HepG2 (cell line): ENCODE measurements at regions not wholly inside any gene's neighbourhood (a gene's known extent, or its start where the extent isn't known, plus 50 kb on each side); places are given as distances from the start of the nearest gene placed in this dataset.

ENCODE experiments used
- ATAC-seq: fragments of 200-7000 bp; cut with Tn5 transposase; 3 replicates; pipeline ENCODE4 v1.9.1; 2020; ENCODE audit warnings: mild to moderate bottlenecking, moderate library complexity
- BruUV-seq: library from RNA; stranded (reverse); fragments of 400-500 nt; replicated peaks from 2 replicates; lab custom pipeline; 2021; lab: Mats Ljungman, UMichigan
- CTCF ChIA-PET: fragments of 300-600 bp; formaldehyde crosslinking; extraction: SDS; loops from one replicate; lab custom pipeline; 2021; ENCODE audit warnings: low total read pairs, inconsistent platforms, low intra/inter-chr PET ratio; lab: Yijun Ruan, JAX
- POLR2A ChIA-PET: fragments of 350-600 bp; sonication (Branson Sonifier 250); formaldehyde crosslinking; loops from one replicate; lab custom pipeline; 2020; ENCODE audit warnings: antibody characterized with exemption, inconsistent platforms; lab: Yijun Ruan, JAX
- DNase-seq: peaks from one replicate; pipeline ENCODE4 v3.0.0-alpha.2; 2015; ENCODE audit warnings: low spot score
- FAIRE-seq: peaks from 3 replicates; lab custom pipeline; 2011; peaks lifted over from hg19 to GRCh38; lab: Jason Lieb, UNC
- H2AFZ ChIP-seq: one replicate; pipeline ENCODE4 v1.6.1; 2011; ENCODE audit warnings: low read length, inconsistent platforms
- H3K27ac ChIP-seq: fragments of 300-600 bp; 3 replicates; pipeline ENCODE4 v1.8.0; 2011; ENCODE audit warnings: mixed run types, mild to moderate bottlenecking, mixed read lengths, low read length, inconsistent platforms; ENCODE audit not compliant: insufficient read depth; ENCODE audit errors: extremely low read length
- H3K27me3 ChIP-seq, 2 experiments: fragments of 200-600 bp in 1 of 2; 2 replicates in 1 of 2; 3 replicates in 1 of 2; pipeline versions ENCODE4 v1.6.0 to v1.8.0; 2011; ENCODE audit warnings: low read length in 2 of 2, mild to moderate bottlenecking in 2 of 2, moderate library complexity in 2 of 2, inconsistent platforms in 1 of 2; ENCODE audit not compliant: insufficient read depth in 2 of 2, control insufficient read depth in 1 of 2
- H3K36me3 ChIP-seq, 2 experiments: fragments of 200-600 bp in 1 of 2; replicated peaks in 1 of 2; 2 replicates in 1 of 2; 3 replicates in 1 of 2; pipeline versions ENCODE4 v1.5.1 to v1.8.0; 2011; ENCODE audit warnings: low read length in 2 of 2, inconsistent platforms in 1 of 2; ENCODE audit not compliant: insufficient read depth in 2 of 2, control insufficient read depth in 1 of 2
- H3K4me1 ChIP-seq: 2 replicates; pipeline ENCODE4 v1.5.1; 2012; ENCODE audit warnings: low read length, inconsistent platforms; ENCODE audit not compliant: insufficient read depth
- H3K4me2 ChIP-seq: 2 replicates; pipeline ENCODE4 v1.6.0; 2011; ENCODE audit warnings: low read depth, low read length, inconsistent platforms
- H3K4me3 ChIP-seq, 3 experiments: fragments of 200-600 bp in 1 of 3; sonication (generic), shearing (Covaris generic) in 1 of 3; replicated peaks in 1 of 3; 2 replicates each; pipeline ENCODE4 v1.5.1; 2011 to 2016; ENCODE audit warnings: low read length in 3 of 3, inconsistent platforms in 2 of 3, low read depth in 2 of 3, mild to moderate bottlenecking in 2 of 3, control low read depth in 1 of 3, mixed read lengths in 1 of 3; ENCODE audit not compliant: insufficient read depth in 1 of 3
- H3K79me2 ChIP-seq: one replicate; pipeline ENCODE4 v1.6.1; 2011; ENCODE audit warnings: low read length, inconsistent platforms; ENCODE audit not compliant: insufficient read depth
- H3K9ac ChIP-seq: 2 replicates; pipeline ENCODE4 v1.6.0; 2011; ENCODE audit warnings: mild to moderate bottlenecking, low read depth, low read length, inconsistent platforms; ENCODE audit not compliant: insufficient read depth
- H3K9me3 ChIP-seq: 2 replicates; pipeline ENCODE4 v1.5.1; 2012; ENCODE audit warnings: mild to moderate bottlenecking, low read length
- H4K20me1 ChIP-seq: 2 replicates; pipeline ENCODE4 v1.6.0; 2011; ENCODE audit warnings: inconsistent platforms, mild to moderate bottlenecking, low read length, moderate library complexity; ENCODE audit not compliant: insufficient read depth
- AKAP8 ChIP-seq: sonication (generic); formaldehyde crosslinking; IDR thresholded peaks from 2 replicates; pipeline ENCODE4 v1.5.1; 2020; ENCODE audit warnings: mild to moderate bottlenecking, missing genetic modification reagents
- ATAD3A ChIP-seq: sonication (generic); formaldehyde crosslinking; IDR thresholded peaks from 2 replicates; pipeline ENCODE4 v1.4.0; 2020; ENCODE audit warnings: missing genetic modification reagents
- CREB3 ChIP-seq: sonication (generic); formaldehyde crosslinking; IDR thresholded peaks from 2 replicates; pipeline ENCODE4 v1.5.0; 2020; ENCODE audit warnings: missing genetic modification reagents
- GMEB1 ChIP-seq: sonication (generic); formaldehyde crosslinking; IDR thresholded peaks from 2 replicates; pipeline ENCODE4 v1.5.1; 2020; ENCODE audit warnings: missing genetic modification reagents, mild to moderate bottlenecking, borderline replicate concordance
- JARID2 ChIP-seq: sonication (generic); formaldehyde crosslinking; IDR thresholded peaks from 2 replicates; pipeline ENCODE4 v1.8.1; 2023; ENCODE audit warnings: missing genetic modification reagents, inconsistent platforms; ENCODE audit not compliant: insufficient replicate concordance
- PAXIP1 ChIP-seq: sonication (generic); formaldehyde crosslinking; conservative IDR thresholded peaks from 2 replicates; pipeline ENCODE4 v1.4.0; 2020; ENCODE audit warnings: mild to moderate bottlenecking, missing genetic modification reagents, moderate library complexity
- RFX3 ChIP-seq: IDR thresholded peaks from 2 replicates; pipeline ENCODE4 v1.6.1; 2016; ENCODE audit warnings: missing biosample characterization, missing genetic modification reagents
- SIX1 ChIP-seq: sonication (generic); formaldehyde crosslinking; IDR thresholded peaks from 2 replicates; pipeline ENCODE4 v1.4.0; 2020; ENCODE audit warnings: missing genetic modification reagents, borderline replicate concordance
- WGBS: methylation state at CpG from one replicate; pipeline ENCODE4 v1.1.6; 2017; ENCODE audit warnings: low lambda C conversion rate; 5-methylcytosine and 5-hydroxymethylcytosine counted together
- in situ Hi-C: cut with HindIII; loops from 2 replicates; pipeline ENCODE4 v1.10.0; 2017; ENCODE audit warnings: low pct_unique_long_range_greater_than_20kb; ENCODE audit not compliant: extremely low pct_ligation_motif_present
- intact Hi-C: fragments of 100-400 bp; cut with micrococcal nuclease; formaldehyde crosslinking; loops from one replicate; pipeline ENCODE4 v1.10.0; 2022; ENCODE audit not compliant: unreplicated experiment
- TF ChIP-seq, protein P1 (sequence below): sonication (generic); formaldehyde crosslinking; IDR thresholded peaks from 2 replicates; pipeline ENCODE4 v1.4.0; 2020; ENCODE audit warnings: missing genetic modification reagents

- intact Hi-C loops, result no loop called here
- TF ChIP-seq ATAD3A (CRISPR knock-in tag) (no peak), AKAP8 (no peak), PAXIP1 (CRISPR knock-in tag) (no peak), SIX1 (CRISPR knock-in tag) (no peak), CREB3 (CRISPR knock-in tag) (no peak), RFX3 (no peak), JARID2 (CRISPR knock-in tag) (no peak), GMEB1 (CRISPR knock-in tag) (no peak)
- TF ChIP-seq, protein P1, sequence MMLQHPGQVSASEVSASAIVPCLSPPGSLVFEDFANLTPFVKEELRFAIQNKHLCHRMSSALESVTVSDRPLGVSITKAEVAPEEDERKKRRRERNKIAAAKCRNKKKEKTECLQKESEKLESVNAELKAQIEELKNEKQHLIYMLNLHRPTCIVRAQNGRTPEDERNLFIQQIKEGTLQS (CRISPR knock-in tag), result no peak
- TF ChIP-seq, all 625 proteins: peak for 0
Measured at GRCh38 chr3:23738944-23739343, 66.8 kb upstream of the UBE2E1 start.

More at GRCh38 chr3:23738944-23739343, 66.8 kb upstream of the UBE2E1 start:
- Histone ChIP-seq H3K4me1 (no peaks in the 10 kb centered on the region), H2AFZ (no peak overlapping the region), H3K27ac (no peak overlapping the region), H3K9me3 (no peaks in the 10 kb centered on the region), H3K4me3 (no peak overlapping the region), H3K27me3 (peaks cover 0 to 34% of the 10 kb centered on the region in 2 experiments; a peak in 4 of 5 replicates), H3K9ac (no peak overlapping the region), H4K20me1 (no peaks in the 10 kb centered on the region), H3K36me3 (no peaks in the 10 kb centered on the region), H3K4me2 (no peak overlapping the region), H3K79me2 (no peaks in the 10 kb centered on the region)
- 29% methylated on average over 3 of the region's 3 CpGs for WGBS
- ATAC-seq, result no peak
- DNase-seq, result no peak
- BruUV-seq, result no TSS peak
- CTCF ChIA-PET, result no interaction called here
- POLR2A ChIA-PET, result no interaction called here
- FAIRE-seq, result no peak
- in situ Hi-C loops, result no loop called here
